Astrocyte (in vitro differentiated cells and primary cell): ENCODE measurements at regions not wholly inside any gene's neighbourhood (a gene's known extent, or its start where the extent isn't known, plus 50 kb on each side); places are given as distances from the start of the nearest gene placed in this dataset.

Experiments
- CTCF ChIP-seq: IDR thresholded peaks from 2 replicates; pipeline ENCODE4 v1.5.1; 2011; ENCODE audit warnings: low read depth, mild to moderate bottlenecking, inconsistent platforms, low read length, moderate library complexity; ENCODE audit not compliant: insufficient read depth
- EZH2 ChIP-seq: IDR thresholded peaks from 2 replicates; pipeline ENCODE4 v1.6.1; 2012; ENCODE audit warnings: mild to moderate bottlenecking, low read length, inconsistent platforms; ENCODE audit not compliant: insufficient read depth

GRCh38 chr6:144873623-144874378, 588.7 kb downstream of the UTRN start:
- TF ChIP-seq EZH2: no peak
- no peak for TF ChIP-seq CTCF
